Left renal pelvis (tissue), 4 donors: ENCODE measurements at regions not wholly inside any gene's neighbourhood (a gene's known extent, or its start where the extent isn't known, plus 50 kb on each side); places are given as distances from the start of the nearest gene placed in this dataset.

Experiments
- DNase-seq, 4 donors: peaks; one replicate each; pipeline ENCODE4 v3.0.0-alpha.2; 2013; ENCODE audit warnings: low read depth in 4 of 4, low spot score in 3 of 4

- no peak for DNase-seq
Observed at GRCh38 chr10:105953056-105953455, 1211.5 kb downstream of the SORCS1 start.

- DNase-seq: peak in 3 of 4 donors; percentile 31 to 49 (median 37)
Observed at GRCh38 chr10:105952153-105952552, 1212.4 kb downstream of the SORCS1 start.

- peak in 2 of 4 donors; percentile 33 to 42 for DNase-seq
Observed at GRCh38 chr10:105950410-105950809, 1214.1 kb downstream of the SORCS1 start.

DNA sequence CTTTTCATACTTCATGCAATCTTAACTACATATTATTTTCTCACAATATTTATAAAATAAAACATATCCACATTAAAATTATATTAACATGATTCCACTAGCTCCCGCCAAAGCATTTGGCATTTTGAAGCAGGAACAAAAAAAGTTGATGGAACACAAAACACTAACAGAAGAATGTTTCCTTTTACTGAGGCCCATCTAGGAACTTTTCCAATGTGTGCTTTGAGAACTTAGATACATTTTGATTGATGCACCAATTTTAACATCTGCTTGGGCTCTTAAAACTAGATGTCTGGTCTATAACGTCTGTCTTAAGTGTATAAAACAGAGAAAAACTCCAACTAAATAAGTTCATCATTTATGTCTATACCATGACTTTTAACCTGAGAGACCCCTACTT is 1214.8 kb downstream of the SORCS1 start:
- DNase-seq: no peak

DNA sequence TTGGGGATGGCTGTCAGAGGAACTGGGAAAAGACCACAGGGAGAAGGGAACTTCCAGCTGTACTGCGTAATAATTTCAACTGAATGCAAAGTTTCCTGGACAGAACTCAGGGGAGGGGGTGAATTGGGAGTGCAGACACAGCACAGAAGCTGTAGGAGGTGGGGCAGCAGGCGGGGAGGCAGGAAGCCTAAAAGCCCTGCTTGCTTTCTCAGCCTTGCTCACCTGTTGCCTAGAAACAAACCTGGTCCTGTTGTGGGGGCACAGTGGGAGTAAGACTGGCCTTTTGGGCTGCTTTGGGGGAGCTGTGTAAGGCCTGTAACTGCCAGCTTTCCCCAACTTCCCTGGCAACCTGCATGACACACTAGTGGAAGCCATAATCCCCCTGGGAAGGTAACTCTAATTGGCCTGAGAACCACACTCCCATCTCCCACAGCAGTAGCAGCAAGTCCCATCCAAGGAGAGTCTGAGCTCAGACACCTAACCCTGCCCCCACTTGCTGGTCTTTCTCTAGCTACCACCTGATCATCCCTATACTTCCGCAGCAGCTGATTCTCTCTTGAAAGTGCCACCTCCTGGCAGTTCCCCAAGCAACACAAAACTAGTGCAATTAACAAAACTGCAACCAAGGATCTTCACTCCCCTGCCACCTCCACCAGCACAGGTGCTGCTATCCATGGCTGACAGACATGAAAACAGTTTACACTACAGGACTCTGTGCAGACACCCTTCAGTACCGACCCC is 1239.3 kb downstream of the SORCS1 start:
- no peak for DNase-seq

DNA sequence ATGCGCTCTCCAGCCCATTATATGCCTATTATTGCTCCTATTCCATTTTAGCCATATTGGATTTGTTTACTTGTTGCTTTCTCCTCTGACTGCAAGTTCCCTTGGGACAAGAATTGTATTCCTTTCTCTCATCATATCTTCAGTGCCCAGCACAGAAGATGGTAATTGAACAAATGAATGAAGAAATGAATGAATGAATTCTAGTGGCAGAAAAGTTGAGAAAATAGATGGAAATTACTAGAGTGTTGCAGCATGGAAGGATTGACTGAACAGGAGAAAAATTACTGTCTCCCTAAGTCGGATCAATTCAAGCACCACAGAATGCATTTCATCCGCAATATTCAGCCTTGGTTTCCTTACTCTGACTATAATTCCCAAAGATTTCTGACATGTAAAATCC is 1243.2 kb downstream of the SORCS1 start:
- no peak for DNase-seq

DNA sequence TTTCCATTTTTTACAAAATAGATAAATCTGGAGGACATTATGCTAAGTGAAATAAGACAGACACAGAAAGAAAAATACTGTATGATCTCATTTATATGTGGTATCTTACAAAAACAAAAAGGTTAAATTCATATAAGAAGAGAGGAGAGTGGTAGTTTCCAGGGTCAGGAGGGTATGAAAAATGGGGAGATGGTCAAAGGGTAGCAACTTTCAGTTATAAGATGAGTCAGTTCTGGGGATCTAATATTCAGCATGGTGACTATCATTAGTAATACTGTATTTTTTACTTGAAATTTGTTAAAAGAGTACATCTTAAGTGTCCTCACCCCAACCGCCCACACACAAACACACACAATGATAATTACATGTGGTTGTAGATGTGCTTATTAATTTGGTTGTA is 1250.1 kb downstream of the SORCS1 start:
- no peak for DNase-seq

GRCh38 chr10:105908701-105909100 is 1255.8 kb downstream of the SORCS1 start:
- DNase-seq: no peak

GRCh38 chr10:105885495-105885894 is 1244.4 kb downstream of the SORCS3 start:
- no peak for DNase-seq

DNA sequence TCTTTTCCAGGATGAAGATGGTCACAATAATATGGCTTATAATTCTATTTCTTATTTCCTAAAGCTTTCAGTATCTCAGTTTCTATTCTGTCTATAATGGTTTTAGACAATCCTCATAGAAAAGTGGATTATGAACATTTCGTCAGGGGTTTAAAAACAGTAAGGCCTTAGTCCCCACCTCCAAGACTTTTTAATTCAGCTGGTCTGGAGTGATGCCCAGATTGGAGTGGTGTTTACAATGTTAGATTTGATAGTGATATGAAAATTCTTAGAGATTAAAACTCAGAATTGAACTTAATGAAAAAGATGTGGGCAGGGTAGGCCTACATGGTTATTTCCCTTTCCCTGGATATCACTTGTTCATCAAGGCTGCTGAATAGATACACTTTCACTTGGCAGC is 1238.3 kb downstream of the SORCS3 start:
- no peak for DNase-seq

- no peak for DNase-seq
Observed at GRCh38 chr10:105875050-105875449, 1234.0 kb downstream of the SORCS3 start.

DNA sequence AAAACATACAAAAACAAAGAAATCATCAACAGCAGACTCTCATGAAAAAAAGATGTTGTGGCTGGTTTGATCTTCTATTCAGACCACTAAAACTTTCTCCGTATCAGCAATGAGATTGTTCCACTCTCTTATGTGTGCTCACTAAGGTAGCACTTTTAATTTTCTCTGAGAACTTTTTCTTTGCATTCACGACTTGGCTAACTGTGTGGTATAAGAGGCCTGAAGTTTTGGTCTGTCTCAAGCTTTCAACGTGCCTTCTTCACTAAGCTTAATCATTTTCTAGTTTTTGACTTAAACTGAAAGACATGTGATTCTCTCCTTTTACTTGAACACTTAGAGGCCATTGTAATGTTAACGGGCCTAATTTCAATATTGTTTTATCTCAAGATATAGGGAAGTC is 1231.6 kb downstream of the SORCS3 start:
- DNase-seq: no peak

DNA sequence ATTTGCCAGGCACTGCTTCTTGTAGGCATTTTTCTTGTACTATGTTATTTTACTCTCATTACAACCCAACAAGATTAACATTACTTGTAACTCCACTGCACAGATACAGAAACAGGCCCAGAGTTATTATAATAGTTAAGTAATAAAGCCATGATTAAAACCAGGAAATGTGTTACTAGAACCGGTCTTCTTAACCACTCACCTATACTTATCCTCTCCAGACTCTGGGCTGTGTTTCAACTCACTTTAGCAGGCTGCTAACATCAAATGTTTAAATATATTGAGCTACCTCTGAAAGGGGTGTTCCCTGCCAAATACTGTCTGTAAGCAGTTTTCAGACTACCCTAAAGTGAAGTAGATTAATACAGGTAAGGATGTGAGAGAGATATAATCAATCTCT is 1227.8 kb downstream of the SORCS3 start:
- DNase-seq: no peak

- no peak for DNase-seq
Observed at GRCh38 chr10:105864854-105865253, 1223.8 kb downstream of the SORCS3 start.

- no peak for DNase-seq
Observed at GRCh38 chr10:105857268-105858264, 1216.5 kb downstream of the SORCS3 start.

GRCh38 chr10:105855791-105856190 is 1214.7 kb downstream of the SORCS3 start:
- no peak for DNase-seq

- DNase-seq: no peak
Observed at GRCh38 chr10:105844676-105845570, 1203.8 kb downstream of the SORCS3 start.

GRCh38 chr10:105844241-105844640 is 1203.2 kb downstream of the SORCS3 start:
- DNase-seq: no peak

DNA sequence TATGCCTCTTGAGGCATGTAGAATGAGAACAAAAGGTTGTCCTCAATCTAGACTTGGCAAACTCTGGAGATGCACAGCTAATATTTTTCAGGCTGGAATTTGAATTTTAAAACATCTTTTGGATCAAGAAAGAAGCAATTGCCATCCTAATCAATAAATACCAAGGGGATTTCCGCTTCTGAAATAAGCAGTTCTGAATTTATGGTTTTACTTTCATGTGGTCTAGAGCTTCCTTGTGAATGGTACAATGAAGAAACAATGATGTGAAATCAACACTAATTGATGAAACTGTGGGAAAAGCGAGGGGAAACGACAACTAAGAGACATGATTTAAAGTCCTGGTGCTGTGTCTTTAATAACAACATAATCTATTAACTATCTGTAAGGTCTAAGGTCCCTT is 1202.7 kb downstream of the SORCS3 start:
- DNase-seq: no peak

- no peak for DNase-seq
Observed at GRCh38 chr10:105840288-105840770, 1199.2 kb downstream of the SORCS3 start.

GRCh38 chr10:105838392-105838791 is 1197.3 kb downstream of the SORCS3 start:
- no peak for DNase-seq
